Natural killer cell (primary cell): ENCODE measurements at regions not wholly inside any gene's neighbourhood (a gene's known extent, or its start where the extent isn't known, plus 50 kb on each side); places are given as distances from the start of the nearest gene placed in this dataset.

Source experiments
- ATAC-seq, 3 donors: fragments of 150-1000 bp in 2 of 3; fragments of 200-7000 bp in 1 of 3; cut with Tn5 transposase; 1 replicate in 1 of 3; 2 replicates in 2 of 3; pipeline ENCODE4 v1.10.0; 2021; ENCODE audit warnings: mild to moderate bottlenecking in 2 of 3, moderate library complexity in 2 of 3
- DNase-seq, 2 donors: peaks; one replicate each; pipeline versions ENCODE4 v3.0.0 to v3.0.0-alpha.2; 2013 to 2021; ENCODE audit warnings: mixed read lengths in 1 of 2
- H3K27ac ChIP-seq: one replicate; pipeline ENCODE4 v1.5.1; 2013; ENCODE audit warnings: mild to moderate bottlenecking, low read length
- H3K27me3 ChIP-seq: one replicate; pipeline ENCODE4 v1.6.1; 2013; ENCODE audit warnings: low read length; ENCODE audit not compliant: control insufficient read depth, insufficient read depth
- H3K36me3 ChIP-seq: one replicate; pipeline ENCODE4 v1.6.1; 2013; ENCODE audit warnings: low read length; ENCODE audit not compliant: control insufficient read depth, insufficient read depth
- H3K4me1 ChIP-seq: one replicate; pipeline ENCODE4 v1.6.1; 2013; ENCODE audit warnings: low read length; ENCODE audit not compliant: control insufficient read depth, insufficient read depth
- H3K4me3 ChIP-seq: one replicate; pipeline ENCODE4 v1.5.1; 2013; ENCODE audit warnings: low read length
- H3K9me3 ChIP-seq: one replicate; pipeline ENCODE4 v1.6.1; 2013; ENCODE audit warnings: low read length; ENCODE audit not compliant: control insufficient read depth, insufficient read depth
- H3K27ac Mint-ChIP-seq, 2 donors: one replicate each; pipeline ENCODE4 v1.8.0; 2022; ENCODE audit warnings: mild to moderate bottlenecking in 2 of 2, mixed read lengths in 2 of 2, moderate library complexity in 1 of 2
- H3K27me3 Mint-ChIP-seq, 2 donors: one replicate each; pipeline ENCODE4 v1.8.0; 2022; ENCODE audit warnings: low read depth in 2 of 2, mixed read lengths in 2 of 2
- H3K36me3 Mint-ChIP-seq: one replicate; pipeline ENCODE4 v1.8.0; 2022; ENCODE audit warnings: mixed read lengths
- H3K4me1 Mint-ChIP-seq, 2 donors: one replicate each; pipeline ENCODE4 v1.8.0; 2022; ENCODE audit warnings: mixed read lengths in 2 of 2
- H3K4me3 Mint-ChIP-seq: one replicate; pipeline ENCODE4 v1.8.0; 2022; ENCODE audit warnings: mild to moderate bottlenecking, moderate library complexity, mixed read lengths
- H3K9me3 Mint-ChIP-seq, 2 donors: one replicate each; pipeline ENCODE4 v1.8.0; 2022; ENCODE audit warnings: mixed read lengths in 2 of 2
- WGBS: methylation state at CpG from one replicate; pipeline ENCODE4 v1.1.7; 2013; ENCODE audit warnings: missing lambda C conversion rate; ENCODE audit not compliant: insufficient coverage; 5-methylcytosine and 5-hydroxymethylcytosine counted together
- intact Hi-C: fragments of 100-400 bp; cut with micrococcal nuclease; formaldehyde crosslinking; loops from one replicate; pipeline ENCODE4 v1.14.2; 2022
- TF ChIP-seq, protein P1 (sequence below): fragments of 200-600 bp; IDR thresholded peaks from one replicate; pipeline ENCODE4 v1.8.0; 2022; ENCODE audit warnings: antibody characterized with exemption

DNA sequence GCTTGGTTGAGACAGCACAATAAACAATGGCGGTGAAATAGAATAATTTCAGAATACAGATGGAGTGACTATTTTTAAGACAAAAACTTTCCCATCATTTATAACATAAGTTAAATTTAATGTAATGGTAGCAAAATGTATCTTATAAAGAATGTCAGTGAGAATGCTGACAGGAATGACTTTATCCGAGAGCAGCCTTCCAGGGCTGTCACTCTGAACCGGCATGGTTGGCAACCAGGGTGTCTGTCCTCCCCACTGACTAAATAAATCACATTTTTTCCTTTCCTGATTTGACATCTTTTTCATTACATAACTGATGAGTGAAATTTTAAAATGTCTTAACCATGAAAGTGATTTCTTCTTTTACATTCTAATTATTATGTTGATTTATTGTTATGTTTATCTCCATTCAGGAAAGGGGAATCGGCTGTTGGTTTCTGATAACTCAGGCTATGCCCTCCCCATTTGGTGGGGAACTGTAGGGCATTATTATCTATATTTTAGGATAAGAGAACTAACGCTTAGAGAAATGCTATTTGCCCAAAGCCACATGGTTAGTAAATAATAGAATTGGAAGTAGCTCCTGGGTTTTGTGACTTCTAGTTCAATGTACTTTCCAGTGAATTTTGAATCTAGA lies 109.2 kb upstream of the OGFRL1 start:
- no peaks in the 10 kb centered on the region for H3K4me1 Mint-ChIP-seq
- DNase-seq (no peak), ATAC-seq (no peak)
- H3K36me3 Mint-ChIP-seq: no peaks in the 10 kb centered on the region
- H3K4me3 Mint-ChIP-seq: no peak overlapping the region
- H3K27ac ChIP-seq: no peak overlapping the region
- intact Hi-C loops: no loop called here
- H3K27me3 ChIP-seq: no peaks in the 10 kb centered on the region
- H3K9me3 Mint-ChIP-seq: no peaks in the 10 kb centered on the region
- 43% methylated on average over 3 of the region's 5 CpGs for WGBS
- no peak overlapping the region for H3K4me3 ChIP-seq
- no peak overlapping the region for H3K27ac Mint-ChIP-seq
- peaks cover 19 to 31% of the 10 kb centered on the region in 2 donors for H3K27me3 Mint-ChIP-seq
- H3K4me1 ChIP-seq: no peaks in the 10 kb centered on the region
- TF ChIP-seq, protein P1, sequence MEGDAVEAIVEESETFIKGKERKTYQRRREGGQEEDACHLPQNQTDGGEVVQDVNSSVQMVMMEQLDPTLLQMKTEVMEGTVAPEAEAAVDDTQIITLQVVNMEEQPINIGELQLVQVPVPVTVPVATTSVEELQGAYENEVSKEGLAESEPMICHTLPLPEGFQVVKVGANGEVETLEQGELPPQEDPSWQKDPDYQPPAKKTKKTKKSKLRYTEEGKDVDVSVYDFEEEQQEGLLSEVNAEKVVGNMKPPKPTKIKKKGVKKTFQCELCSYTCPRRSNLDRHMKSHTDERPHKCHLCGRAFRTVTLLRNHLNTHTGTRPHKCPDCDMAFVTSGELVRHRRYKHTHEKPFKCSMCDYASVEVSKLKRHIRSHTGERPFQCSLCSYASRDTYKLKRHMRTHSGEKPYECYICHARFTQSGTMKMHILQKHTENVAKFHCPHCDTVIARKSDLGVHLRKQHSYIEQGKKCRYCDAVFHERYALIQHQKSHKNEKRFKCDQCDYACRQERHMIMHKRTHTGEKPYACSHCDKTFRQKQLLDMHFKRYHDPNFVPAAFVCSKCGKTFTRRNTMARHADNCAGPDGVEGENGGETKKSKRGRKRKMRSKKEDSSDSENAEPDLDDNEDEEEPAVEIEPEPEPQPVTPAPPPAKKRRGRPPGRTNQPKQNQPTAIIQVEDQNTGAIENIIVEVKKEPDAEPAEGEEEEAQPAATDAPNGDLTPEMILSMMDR: no peak
- H3K36me3 ChIP-seq: no peaks in the 10 kb centered on the region
- no peaks in the 10 kb centered on the region for H3K9me3 ChIP-seq

DNA sequence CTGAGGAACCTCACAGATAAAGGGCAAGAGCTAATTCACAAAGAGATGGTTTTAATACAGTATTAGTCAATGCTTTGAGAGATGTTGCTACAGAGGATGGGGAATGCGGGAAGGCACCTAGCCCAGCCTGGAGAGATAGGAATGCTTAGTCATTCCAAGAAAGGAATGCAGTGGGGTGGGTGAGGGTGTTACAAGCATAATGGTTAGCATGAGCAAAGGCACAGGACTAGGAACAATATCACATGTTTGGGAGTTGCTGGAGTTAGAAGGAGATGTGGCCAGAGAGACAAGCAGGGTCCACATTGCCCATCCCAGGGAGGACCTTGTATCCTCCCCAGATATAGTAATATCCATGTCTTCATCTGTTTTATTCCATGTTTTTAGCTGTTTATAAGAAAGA lies 107.0 kb upstream of the OGFRL1 start:
- no peaks in the 10 kb centered on the region for H3K36me3 ChIP-seq
- Mint-ChIP-seq H3K4me1 (no peaks in the 10 kb centered on the region), H3K27ac (no peak overlapping the region), H3K36me3 (no peaks in the 10 kb centered on the region), H3K4me3 (no peak overlapping the region), H3K9me3 (no peaks in the 10 kb centered on the region), H3K27me3 (peaks cover 22 to 31% of the 10 kb centered on the region in 2 donors)
- H3K27ac ChIP-seq: no peak overlapping the region
- H3K4me3 ChIP-seq: no peak overlapping the region
- WGBS: 92% methylated on average over 1 of the region's 1 CpG
- H3K27me3 ChIP-seq: no peaks in the 10 kb centered on the region
- DNase-seq (no peak), ATAC-seq (no peak)
- intact Hi-C loops: no loop called here
- TF ChIP-seq, protein P1: no peak
- no peaks in the 10 kb centered on the region for H3K4me1 ChIP-seq
- H3K9me3 ChIP-seq: no peaks in the 10 kb centered on the region

DNA sequence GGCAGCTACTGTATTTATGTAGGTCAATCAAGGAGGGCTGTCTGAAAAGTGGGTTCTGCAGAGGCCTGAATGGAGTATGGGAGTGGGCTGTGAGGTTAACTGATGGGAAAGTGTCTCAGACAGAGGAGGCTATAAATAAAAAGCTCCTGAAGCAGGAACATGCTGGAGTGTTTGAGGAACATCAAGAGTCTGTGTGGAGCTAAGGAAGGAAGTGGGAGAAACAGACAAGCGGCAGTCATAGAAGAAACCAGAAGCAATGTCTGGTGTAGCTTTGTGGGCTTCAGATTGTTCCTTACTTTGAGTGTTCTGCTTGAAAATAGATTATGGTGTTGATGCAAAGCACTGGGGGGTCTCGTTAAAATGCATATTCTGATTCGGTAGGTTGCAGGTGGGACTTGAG lies 101.5 kb upstream of the OGFRL1 start:
- intact Hi-C loops: no loop called here
- H3K4me3 ChIP-seq: no peak overlapping the region
- H3K27me3 ChIP-seq: no peaks in the 10 kb centered on the region
- DNase-seq (no peak), ATAC-seq (no peak)
- Mint-ChIP-seq H3K27ac (no peak overlapping the region), H3K4me1 (no peaks in the 10 kb centered on the region), H3K36me3 (no peaks in the 10 kb centered on the region), H3K9me3 (no peaks in the 10 kb centered on the region), H3K4me3 (no peak overlapping the region), H3K27me3 (peaks cover 20% of the 10 kb centered on the region in 2 donors)
- no peaks in the 10 kb centered on the region for H3K9me3 ChIP-seq
- WGBS: 7% methylated on average over 3 of the region's 3 CpGs
- TF ChIP-seq, protein P1: no peak
- H3K4me1 ChIP-seq: no peaks in the 10 kb centered on the region
- H3K27ac ChIP-seq: no peak overlapping the region
- no peaks in the 10 kb centered on the region for H3K36me3 ChIP-seq

DNA sequence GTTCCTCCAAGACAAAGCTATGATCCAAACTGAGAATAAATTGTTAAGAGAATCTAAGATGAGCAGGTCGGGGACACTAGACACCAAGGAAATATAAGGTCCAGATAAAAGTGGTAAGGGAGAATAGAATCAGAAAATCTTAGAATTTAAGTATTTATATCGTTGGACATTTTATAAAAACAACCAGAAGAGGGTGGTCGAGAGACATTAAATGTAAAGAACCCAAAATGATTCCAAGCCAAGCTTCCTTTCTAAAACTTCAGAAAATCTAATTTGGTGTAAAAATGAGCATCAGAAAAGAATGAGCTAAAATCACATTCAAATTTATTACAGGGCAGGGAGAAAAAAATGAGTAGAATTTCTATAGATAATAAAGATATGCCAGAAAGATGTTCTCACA lies 97.8 kb upstream of the OGFRL1 start:
- peak in 1 of 2 donors; percentile 49 for DNase-seq
- no peaks in the 10 kb centered on the region for H3K4me1 Mint-ChIP-seq
- no peaks in the 10 kb centered on the region for H3K36me3 Mint-ChIP-seq

More for the DNA sequence above, 97.8 kb upstream of the OGFRL1 start:
- H3K9me3 Mint-ChIP-seq: no peaks in the 10 kb centered on the region
- TF ChIP-seq, protein P1: peak; percentile 55
- no peaks in the 10 kb centered on the region for H3K4me1 ChIP-seq
- intact Hi-C loops: loop anchor here (1.0 kb wide), 1 partner anchor 158 kb away; no protein-coding TSS in a partner anchor
- H3K9me3 ChIP-seq: no peaks in the 10 kb centered on the region
- no peak overlapping the region for H3K27ac Mint-ChIP-seq
- no peak for ATAC-seq
- H3K27ac ChIP-seq: no peak overlapping the region
- H3K4me3 ChIP-seq: no peak overlapping the region
- no peaks in the 10 kb centered on the region for H3K36me3 ChIP-seq
- no peaks in the 10 kb centered on the region for H3K27me3 ChIP-seq
- peaks cover 0 to 13% of the 10 kb centered on the region in 2 donors for H3K27me3 Mint-ChIP-seq
- H3K4me3 Mint-ChIP-seq: no peak overlapping the region
- WGBS: 6% methylated on average over 3 of the region's 3 CpGs
